PC-9 (cell line): ENCODE measurements at regions not wholly inside any gene's neighbourhood (a gene's known extent, or its start where the extent isn't known, plus 50 kb on each side); places are given as distances from the start of the nearest gene placed in this dataset.

ENCODE experiments used
- BruUV-seq: library from RNA; stranded (reverse); fragments of 400-500 nt; replicated peaks from 2 replicates; lab custom pipeline; 2021; lab: Mats Ljungman, UMichigan
- CTCF ChIA-PET: fragments of 300-600 bp; sonication (Branson Sonifier 250); formaldehyde crosslinking; loops from one replicate; lab custom pipeline; 2022; ENCODE audit warnings: antibody characterized with exemption; lab: Charles Lee
- POLR2A ChIA-PET: fragments of 300-600 bp; sonication (Branson Sonifier 250); formaldehyde crosslinking; loops from one replicate; lab custom pipeline; 2022; ENCODE audit warnings: antibody characterized with exemption; ENCODE audit not compliant: unreplicated experiment; lab: Charles Lee
- DNase-seq, 2 experiments: peaks; one replicate each; pipeline versions ENCODE4 v3.0.0 to v3.0.0-alpha.2; 2015 to 2022; ENCODE audit warnings: mixed read lengths in 1 of 2
- H2AFZ ChIP-seq: fragments of 200-600 bp; sonication (generic); 2 replicates; pipeline ENCODE4 v1.8.1; 2017; ENCODE audit warnings: antibody characterized with exemption
- H3F3A ChIP-seq: fragments of 200-600 bp; sonication (generic); 2 replicates; pipeline ENCODE4 v1.8.1; 2017; ENCODE audit warnings: antibody characterized with exemption, mild to moderate bottlenecking, low read depth; ENCODE audit not compliant: insufficient read depth
- H3K27ac ChIP-seq: fragments of 200-600 bp; sonication (generic); 2 replicates; pipeline ENCODE4 v1.6.1; 2016; ENCODE audit warnings: mixed run types
- H3K27me3 ChIP-seq: fragments of 200-600 bp; sonication (generic); 2 replicates; pipeline ENCODE4 v1.6.1; 2016; ENCODE audit warnings: low read depth, mixed run types; ENCODE audit not compliant: insufficient read depth
- H3K36me3 ChIP-seq: fragments of 200-600 bp; sonication (generic); 2 replicates; pipeline ENCODE4 v1.6.1; 2016; ENCODE audit warnings: low read depth, mixed run types
- H3K4me1 ChIP-seq: fragments of 200-600 bp; sonication (generic); replicated peaks from 2 replicates; pipeline ENCODE4 v1.6.1; 2016; ENCODE audit warnings: mixed run types; ENCODE audit not compliant: insufficient read depth
- H3K4me2 ChIP-seq: fragments of 200-600 bp; sonication (generic); 2 replicates; pipeline ENCODE4 v1.6.1; 2017; ENCODE audit warnings: mixed run types
- H3K4me3 ChIP-seq: fragments of 200-600 bp; sonication (generic); 2 replicates; pipeline ENCODE4 v1.6.1; 2016; ENCODE audit warnings: mixed run types
- H3K79me2 ChIP-seq: fragments of 200-600 bp; sonication (generic); 2 replicates; pipeline ENCODE4 v1.6.1; 2017; ENCODE audit warnings: low read depth, mixed run types
- H3K9me2 ChIP-seq: fragments of 200-600 bp; sonication (generic); 2 replicates; pipeline ENCODE4 v1.8.1; 2017; ENCODE audit warnings: mild to moderate bottlenecking; ENCODE audit not compliant: insufficient read depth
- H3K9me3 ChIP-seq: fragments of 200-600 bp; sonication (generic); 2 replicates; pipeline ENCODE4 v1.8.1; 2016; ENCODE audit warnings: low read depth; ENCODE audit not compliant: insufficient read depth
- H4K20me1 ChIP-seq: fragments of 200-600 bp; sonication (generic); 2 replicates; pipeline ENCODE4 v1.8.1; 2017; ENCODE audit not compliant: insufficient read depth
- CTCF ChIP-seq: fragments of 200-600 bp; sonication (generic); conservative IDR thresholded peaks from 2 replicates; pipeline ENCODE4 v1.6.1; 2017; ENCODE audit warnings: mixed run types, antibody characterized with exemption, mild to moderate bottlenecking, moderate library complexity
- EZH2 ChIP-seq: fragments of 200-600 bp; sonication (generic); IDR thresholded peaks from 2 replicates; pipeline ENCODE4 v1.8.0; 2017; ENCODE audit warnings: antibody characterized with exemption, low read depth
- intact Hi-C: fragments of 100-400 bp; cut with micrococcal nuclease; formaldehyde crosslinking; loops from one replicate; pipeline ENCODE4 v1.10.0; 2022; ENCODE audit not compliant: unreplicated experiment

DNA sequence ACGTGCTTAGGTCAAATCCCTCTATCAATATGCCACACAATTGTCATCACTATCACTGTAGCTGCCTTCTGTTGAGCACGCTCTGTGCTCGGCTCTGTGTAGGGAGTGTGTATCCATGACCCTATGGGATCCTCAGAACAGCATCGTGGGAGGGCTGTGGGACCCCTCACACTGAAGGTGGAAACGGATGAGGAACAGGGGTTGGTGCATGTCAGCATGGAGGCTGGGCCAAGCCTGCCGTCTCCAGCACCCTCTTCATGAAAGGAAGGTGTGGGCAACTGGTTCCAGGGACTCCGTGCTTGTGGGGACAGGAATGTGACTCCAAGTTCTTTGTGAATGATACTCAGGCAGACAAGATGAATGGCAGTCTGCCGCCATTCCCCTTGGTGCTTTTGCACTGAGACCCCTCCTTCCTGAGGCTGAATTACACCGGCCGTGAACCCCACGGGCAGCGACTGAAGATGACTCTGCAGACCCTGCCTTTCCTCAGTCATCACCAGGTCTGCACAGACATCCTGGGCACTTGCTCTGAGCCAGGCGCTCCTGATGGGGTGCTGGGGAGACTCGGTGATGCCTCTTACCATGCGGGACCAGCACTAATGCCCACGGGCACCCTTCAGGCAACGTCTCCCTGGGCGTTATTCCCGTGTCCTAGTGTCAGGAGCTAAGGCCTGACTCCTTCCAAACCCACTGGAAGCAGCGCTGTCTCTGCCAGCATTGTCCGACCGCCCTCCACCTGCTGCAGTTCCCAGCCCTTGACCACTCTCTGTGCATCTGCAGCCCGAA is 495.2 kb downstream of the TCERG1L start:
- no TSS peak for BruUV-seq
- no peaks in the 10 kb centered on the region for H3K9me2 ChIP-seq
- POLR2A ChIA-PET = no interaction called here
- DNase-seq = no peak
- no peak overlapping the region for H2AFZ ChIP-seq
- no peaks in the 10 kb centered on the region for H3K36me3 ChIP-seq
- peaks cover 32% of the 10 kb centered on the region for H3K27me3 ChIP-seq
- no peak overlapping the region for H3K4me2 ChIP-seq
- no peaks in the 10 kb centered on the region for H3K79me2 ChIP-seq
- no peaks in the 10 kb centered on the region for H3F3A ChIP-seq
- TF ChIP-seq EZH2 (no peak), CTCF (no peak)
- H4K20me1 ChIP-seq = no peaks in the 10 kb centered on the region
- H3K9me3 ChIP-seq = no peaks in the 10 kb centered on the region
- CTCF ChIA-PET = no interaction called here
- H3K4me1 ChIP-seq = no peaks in the 10 kb centered on the region
- no peak overlapping the region for H3K27ac ChIP-seq
- H3K4me3 ChIP-seq = no peak overlapping the region
- intact Hi-C loops = no loop called here

DNA sequence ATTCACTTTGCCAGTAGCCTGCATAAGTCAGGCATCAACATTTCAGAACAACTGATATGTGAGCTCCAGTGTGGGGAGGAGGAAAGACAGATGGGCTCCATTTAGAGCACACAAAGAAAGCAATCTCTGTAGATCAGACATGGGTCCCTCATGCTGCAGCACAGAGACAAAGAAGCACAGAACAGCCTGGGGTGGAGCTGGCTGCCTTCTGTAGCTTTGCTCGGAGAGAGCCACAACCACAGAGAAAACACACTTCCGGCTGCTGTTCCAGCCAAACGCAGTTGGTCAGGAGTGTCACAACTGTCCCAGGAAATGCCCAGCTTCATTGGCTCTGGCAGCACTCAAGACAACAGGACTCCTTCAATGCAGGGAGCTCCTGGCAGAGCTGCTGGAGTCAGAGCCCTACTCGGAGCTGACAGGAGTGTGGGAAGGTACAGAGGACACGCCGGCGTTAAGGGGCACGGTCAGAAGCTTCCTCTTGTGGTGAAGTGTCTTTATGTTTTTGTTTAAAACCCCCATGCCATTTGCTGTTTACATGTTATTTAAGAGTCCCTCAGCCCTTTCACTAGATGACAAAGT is 494.4 kb downstream of the TCERG1L start:
- DNase-seq = no peak
- Histone ChIP-seq H3K9me3 (no peaks in the 10 kb centered on the region), H2AFZ (no peak overlapping the region), H3F3A (no peaks in the 10 kb centered on the region), H3K27me3 (peaks cover 29% of the 10 kb centered on the region), H3K4me2 (no peak overlapping the region), H3K79me2 (no peaks in the 10 kb centered on the region), H3K4me3 (no peak overlapping the region), H3K4me1 (no peaks in the 10 kb centered on the region), H3K36me3 (no peaks in the 10 kb centered on the region), H3K9me2 (no peaks in the 10 kb centered on the region), H4K20me1 (no peaks in the 10 kb centered on the region), H3K27ac (no peak overlapping the region)
- CTCF ChIA-PET = no interaction called here
- intact Hi-C loops = no loop called here
- no peak for TF ChIP-seq CTCF
- no peak for TF ChIP-seq EZH2
- POLR2A ChIA-PET = no interaction called here
- BruUV-seq = no TSS peak

DNA sequence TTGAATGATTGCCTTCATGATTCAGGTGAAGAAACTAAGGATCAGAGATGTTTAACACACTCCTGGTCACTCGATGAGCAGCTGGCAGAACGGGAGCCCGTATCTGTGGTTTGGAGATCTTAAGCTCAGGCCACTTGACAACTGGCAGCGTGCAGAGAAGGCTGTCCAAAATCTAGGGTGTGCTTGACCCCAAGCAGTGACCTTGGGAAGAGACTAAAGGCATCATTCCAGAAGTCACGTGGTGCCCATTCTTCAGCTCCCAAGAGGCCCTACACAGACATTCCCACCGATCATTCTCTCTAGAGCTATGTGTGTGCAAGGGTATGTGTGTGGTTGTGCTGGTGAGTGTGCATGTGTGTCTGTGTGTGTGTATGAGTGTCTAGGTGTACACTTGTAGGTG is 493.8 kb downstream of the TCERG1L start:
- intact Hi-C loops = no loop called here
- Histone ChIP-seq H3K36me3 (no peaks in the 10 kb centered on the region), H3K4me2 (no peak overlapping the region), H3F3A (no peaks in the 10 kb centered on the region), H3K27me3 (peaks cover 24% of the 10 kb centered on the region), H3K4me1 (no peaks in the 10 kb centered on the region), H3K9me3 (no peaks in the 10 kb centered on the region), H2AFZ (no peak overlapping the region), H3K27ac (no peak overlapping the region), H3K9me2 (no peaks in the 10 kb centered on the region), H4K20me1 (no peaks in the 10 kb centered on the region), H3K79me2 (no peaks in the 10 kb centered on the region), H3K4me3 (no peak overlapping the region)
- ChIA-PET POLR2A (no interaction called here), CTCF (no interaction called here)
- no peak for DNase-seq
- TF ChIP-seq CTCF (no peak), EZH2 (no peak)
- BruUV-seq = no TSS peak
